Duodenal mucosa (tissue), 2 donors: ENCODE measurements at regions not wholly inside any gene's neighbourhood (a gene's known extent, or its start where the extent isn't known, plus 50 kb on each side); places are given as distances from the start of the nearest gene placed in this dataset.

Experiments
- H3K27ac ChIP-seq: one replicate; pipeline ENCODE4 v1.7.0; 2013; ENCODE audit warnings: low read depth, low read length
- H3K27me3 ChIP-seq, 2 donors: one replicate each; pipeline ENCODE4 v1.7.0; 2013; ENCODE audit warnings: low read length in 2 of 2, control low read depth in 1 of 2; ENCODE audit not compliant: insufficient read depth in 2 of 2, control insufficient read depth in 1 of 2
- H3K36me3 ChIP-seq, 2 donors: one replicate each; pipeline ENCODE4 v1.7.0; 2013; ENCODE audit warnings: low read length in 2 of 2, control low read depth in 1 of 2; ENCODE audit not compliant: insufficient read depth in 2 of 2, control insufficient read depth in 1 of 2
- H3K4me1 ChIP-seq, 2 donors: one replicate each; pipeline ENCODE4 v1.7.0; 2013; ENCODE audit warnings: low read length in 2 of 2, control low read depth in 1 of 2; ENCODE audit not compliant: insufficient read depth in 2 of 2, control insufficient read depth in 1 of 2
- H3K4me3 ChIP-seq, 2 donors: one replicate each; pipeline ENCODE4 v1.7.0; 2013; ENCODE audit warnings: low read length in 2 of 2, low read depth in 1 of 2
- H3K9ac ChIP-seq, 2 donors: one replicate each; pipeline ENCODE4 v1.7.0; 2013; ENCODE audit warnings: low read length in 2 of 2, low read depth in 1 of 2
- H3K9me3 ChIP-seq, 2 donors: one replicate each; pipeline ENCODE4 v1.7.0; 2013; ENCODE audit warnings: low read length in 2 of 2, control low read depth in 1 of 2; ENCODE audit not compliant: control insufficient read depth in 1 of 2

DNA sequence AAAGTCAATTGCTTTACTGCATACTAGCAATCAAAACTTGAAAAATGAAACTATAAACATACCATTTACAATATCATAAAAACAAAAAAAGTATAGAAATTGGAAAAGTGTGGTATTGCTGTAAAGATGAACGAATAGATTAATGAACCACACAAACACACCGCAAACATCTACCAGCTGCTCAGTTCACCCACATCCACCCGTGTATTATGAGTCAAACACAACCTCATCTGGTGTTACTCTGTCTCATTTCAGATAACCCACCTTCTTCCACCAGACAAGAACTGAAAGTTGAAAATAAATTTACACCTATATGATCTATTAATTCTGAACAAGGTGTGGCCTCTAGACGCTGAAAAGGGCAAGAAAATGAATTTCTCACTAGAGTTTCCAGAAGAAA is 53.3 kb downstream of the BLID start:
- Histone ChIP-seq H3K9me3 (peaks cover 0 to 8% of the 10 kb centered on the region in 2 donors), H3K4me1 (no peaks in the 10 kb centered on the region), H3K9ac (no peak overlapping the region), H3K27me3 (no peaks in the 10 kb centered on the region), H3K27ac (no peak overlapping the region), H3K4me3 (no peak overlapping the region), H3K36me3 (no peaks in the 10 kb centered on the region)

DNA sequence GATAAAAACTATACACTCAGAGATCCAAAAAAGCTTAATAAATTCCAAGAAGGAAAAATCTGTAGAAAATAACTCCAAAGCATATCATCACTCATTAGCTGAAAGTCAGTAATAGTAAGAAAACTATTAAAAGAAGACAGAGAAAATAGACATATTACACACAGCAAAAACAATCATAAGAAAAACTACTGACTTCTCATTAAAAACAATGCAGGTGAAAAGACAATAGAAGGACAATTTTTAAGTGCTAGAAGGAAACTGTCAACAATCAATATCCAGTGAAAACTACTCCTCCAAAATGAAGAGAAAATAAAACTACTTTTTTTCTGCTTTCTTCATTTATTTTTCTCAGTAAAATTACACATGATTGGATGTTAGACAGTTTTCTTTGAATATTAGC is 56.5 kb downstream of the BLID start:
- H3K27me3 ChIP-seq, result no peaks in the 10 kb centered on the region
- no peaks in the 10 kb centered on the region for H3K36me3 ChIP-seq
- H3K9me3 ChIP-seq, result peaks cover 0 to 8% of the 10 kb centered on the region in 2 donors
- no peak overlapping the region for H3K9ac ChIP-seq
- no peak overlapping the region for H3K4me3 ChIP-seq
- H3K4me1 ChIP-seq, result no peaks in the 10 kb centered on the region
- no peak overlapping the region for H3K27ac ChIP-seq

GRCh38 chr11:122050021-122050690 is 65.9 kb downstream of the BLID start:
- H3K36me3 ChIP-seq, result no peaks in the 10 kb centered on the region
- H3K9me3 ChIP-seq, result no peaks in the 10 kb centered on the region
- no peak overlapping the region for H3K27ac ChIP-seq
- no peaks in the 10 kb centered on the region for H3K27me3 ChIP-seq
- no peak overlapping the region for H3K4me3 ChIP-seq
- H3K9ac ChIP-seq, result no peak overlapping the region
- H3K4me1 ChIP-seq, result no peaks in the 10 kb centered on the region

DNA sequence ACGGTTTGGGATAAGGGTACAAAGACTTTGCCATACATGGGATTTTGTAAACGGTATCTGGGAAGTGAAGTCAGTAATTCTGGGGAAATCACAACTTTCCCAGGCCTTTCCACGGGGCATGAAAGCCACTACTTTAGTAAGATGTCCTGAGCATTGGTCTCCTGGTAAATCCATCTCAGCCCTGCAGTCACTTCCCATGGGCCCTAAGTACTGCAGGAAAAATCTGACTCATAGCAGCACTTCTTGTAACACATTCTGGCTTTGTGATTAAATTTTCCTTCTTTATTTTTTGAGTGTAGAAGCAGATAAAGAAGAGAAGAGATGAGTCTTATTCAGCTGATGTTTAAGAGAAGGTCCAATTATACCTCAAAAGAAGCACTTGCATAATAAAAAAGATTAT is 67.6 kb downstream of the BLID start:
- no peaks in the 10 kb centered on the region for H3K9me3 ChIP-seq
- no peaks in the 10 kb centered on the region for H3K4me1 ChIP-seq
- H3K9ac ChIP-seq, result no peak overlapping the region
- H3K4me3 ChIP-seq, result no peak overlapping the region
- H3K36me3 ChIP-seq, result no peaks in the 10 kb centered on the region
- no peaks in the 10 kb centered on the region for H3K27me3 ChIP-seq
- no peak overlapping the region for H3K27ac ChIP-seq

DNA sequence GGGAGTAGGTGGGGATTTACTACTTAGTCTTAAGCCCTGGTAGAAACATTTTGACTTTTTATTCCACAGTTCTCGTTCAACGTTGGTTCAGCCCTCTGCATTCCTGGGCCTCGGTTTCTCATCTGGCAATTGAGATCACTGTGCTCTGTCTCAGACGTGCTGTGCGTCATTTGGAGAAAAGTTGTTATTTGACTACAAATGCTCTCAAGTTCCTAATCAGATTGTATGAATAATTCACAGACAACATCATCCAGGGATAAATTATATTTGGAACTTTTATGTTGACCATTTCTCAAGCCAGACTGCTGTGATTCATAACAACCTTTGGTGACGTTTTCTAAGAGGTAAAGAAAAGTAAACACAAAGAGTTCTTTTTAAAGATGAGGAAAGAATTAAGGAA is 69.2 kb downstream of the BLID start:
- no peaks in the 10 kb centered on the region for H3K9me3 ChIP-seq
- H3K36me3 ChIP-seq, result no peaks in the 10 kb centered on the region
- H3K4me3 ChIP-seq, result no peak overlapping the region
- H3K4me1 ChIP-seq, result no peaks in the 10 kb centered on the region
- H3K27me3 ChIP-seq, result no peaks in the 10 kb centered on the region
- no peak overlapping the region for H3K27ac ChIP-seq
- H3K9ac ChIP-seq, result no peak overlapping the region

DNA sequence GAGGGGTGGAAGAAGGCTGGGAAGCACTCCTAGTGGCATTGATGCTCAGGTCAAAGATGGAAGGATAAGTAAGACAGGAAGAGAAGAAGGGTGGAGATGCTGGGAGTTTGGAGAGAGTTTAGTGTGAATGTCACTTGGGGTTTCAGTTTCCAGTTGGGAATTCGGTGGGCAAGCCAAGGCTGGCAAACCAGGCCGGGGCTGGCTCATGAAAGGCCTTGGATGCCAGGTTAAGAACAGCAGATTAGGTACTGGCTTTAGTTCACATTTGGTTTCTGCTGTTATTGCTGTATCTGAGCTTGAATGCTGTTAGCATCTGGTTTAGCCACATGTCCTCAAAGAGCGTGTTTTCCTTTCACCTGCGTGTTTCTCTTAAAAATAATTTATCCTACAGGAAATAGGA is 69.6 kb downstream of the BLID start:
- H3K9me3 ChIP-seq, result no peaks in the 10 kb centered on the region
- no peaks in the 10 kb centered on the region for H3K27me3 ChIP-seq
- H3K4me1 ChIP-seq, result no peaks in the 10 kb centered on the region
- H3K9ac ChIP-seq, result no peak overlapping the region
- no peaks in the 10 kb centered on the region for H3K36me3 ChIP-seq
- H3K27ac ChIP-seq, result no peak overlapping the region
- H3K4me3 ChIP-seq, result no peak overlapping the region

- H3K27ac ChIP-seq, result no peak overlapping the region
Observed at GRCh38 chr11:122045181-122045586, 70.8 kb downstream of the BLID start.

DNA sequence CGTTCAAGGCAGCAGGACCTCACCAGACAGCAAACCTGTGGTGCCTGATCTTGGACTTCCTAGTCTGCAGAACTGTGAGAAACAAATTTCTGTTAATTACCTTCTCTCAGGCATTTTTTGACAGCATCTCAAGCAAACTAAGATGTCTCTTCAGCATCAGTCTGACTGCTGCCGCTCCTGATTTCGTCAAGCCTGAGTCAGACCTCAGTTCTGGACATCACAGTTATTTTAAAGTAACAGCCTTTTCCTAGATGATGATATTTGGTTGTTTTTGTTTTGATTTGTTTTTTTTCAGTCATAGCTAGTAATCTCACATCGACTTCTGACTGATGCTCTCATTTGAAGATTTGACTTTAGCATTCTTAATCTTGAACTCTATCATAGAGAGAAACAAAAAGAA is 71.9 kb downstream of the BLID start:
- no peak overlapping the region for H3K27ac ChIP-seq
- no peaks in the 10 kb centered on the region for H3K27me3 ChIP-seq
- no peaks in the 10 kb centered on the region for H3K36me3 ChIP-seq

More at GRCh38 chr11:122045181-122045586, 70.8 kb downstream of the BLID start:
- H3K9ac ChIP-seq, result no peak overlapping the region
- H3K4me1 ChIP-seq, result no peaks in the 10 kb centered on the region
- H3K27me3 ChIP-seq, result no peaks in the 10 kb centered on the region
- H3K9me3 ChIP-seq, result no peaks in the 10 kb centered on the region
- no peak overlapping the region for H3K4me3 ChIP-seq
- H3K36me3 ChIP-seq, result no peaks in the 10 kb centered on the region

DNA sequence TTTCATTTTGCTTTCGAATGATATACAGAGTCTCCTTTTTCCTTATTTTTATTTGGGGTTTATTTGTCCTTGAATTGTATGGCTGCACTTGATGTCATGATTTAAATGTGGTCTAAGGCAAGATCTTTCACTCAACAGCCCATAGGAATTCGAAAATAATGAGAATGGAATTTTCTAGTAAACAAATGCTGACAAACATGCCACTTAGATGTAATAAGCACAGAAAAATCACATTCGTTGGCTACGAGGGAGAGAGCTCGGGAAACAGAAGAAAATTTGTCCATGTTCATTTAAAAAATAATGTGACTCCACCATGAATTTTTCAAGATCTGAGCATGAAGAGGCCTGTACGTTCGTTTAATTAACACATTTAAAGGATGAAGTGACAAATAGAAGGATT is 73.0 kb downstream of the BLID start:
- Histone ChIP-seq H3K27me3 (no peaks in the 10 kb centered on the region), H3K27ac (no peak overlapping the region), H3K4me1 (no peaks in the 10 kb centered on the region), H3K9ac (no peak overlapping the region), H3K9me3 (no peaks in the 10 kb centered on the region), H3K4me3 (no peak overlapping the region), H3K36me3 (no peaks in the 10 kb centered on the region)

More for the DNA sequence above, 71.9 kb downstream of the BLID start:
- no peaks in the 10 kb centered on the region for H3K4me1 ChIP-seq
- no peak overlapping the region for H3K9ac ChIP-seq
- H3K9me3 ChIP-seq, result no peaks in the 10 kb centered on the region
- no peak overlapping the region for H3K4me3 ChIP-seq

- Histone ChIP-seq H3K36me3 (no peaks in the 10 kb centered on the region), H3K27ac (no peak overlapping the region), H3K9me3 (no peaks in the 10 kb centered on the region), H3K27me3 (no peaks in the 10 kb centered on the region), H3K4me3 (no peak overlapping the region), H3K9ac (no peak overlapping the region), H3K4me1 (no peaks in the 10 kb centered on the region)
Observed at GRCh38 chr11:122040464-122040863, 75.6 kb downstream of the BLID start.

DNA sequence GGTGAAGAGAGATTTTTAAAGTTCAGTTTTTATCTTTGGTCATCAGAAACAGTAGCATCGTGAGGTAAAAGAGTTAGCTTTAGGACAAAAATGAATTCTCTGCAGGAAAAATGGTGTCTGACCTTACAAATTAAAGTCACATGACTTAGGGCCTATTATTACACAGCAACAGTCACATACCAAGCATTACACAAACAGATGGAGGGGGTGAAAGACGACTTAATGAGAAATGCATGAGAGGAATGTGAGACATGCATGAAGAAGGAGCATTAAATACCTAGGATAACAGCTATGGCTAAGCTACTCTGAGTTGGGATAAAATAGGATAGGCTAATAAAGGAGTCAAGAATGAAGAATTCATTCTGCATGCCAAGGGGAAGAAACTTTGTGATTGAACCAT is 77.5 kb downstream of the BLID start:
- H3K9me3 ChIP-seq, result no peaks in the 10 kb centered on the region
- H3K4me1 ChIP-seq, result no peaks in the 10 kb centered on the region
- H3K27me3 ChIP-seq, result no peaks in the 10 kb centered on the region
- H3K4me3 ChIP-seq, result no peak overlapping the region
- H3K36me3 ChIP-seq, result no peaks in the 10 kb centered on the region
- H3K27ac ChIP-seq, result no peak overlapping the region
- no peak overlapping the region for H3K9ac ChIP-seq
